Activated CD8-positive, alpha-beta memory T cell treated with anti-CD3 and anti-CD28 coated beads, Interleukin-2, amount 50 U/mL, for 1 hour (primary cell): ENCODE measurements at regions not wholly inside any gene's neighbourhood (a gene's known extent, or its start where the extent isn't known, plus 50 kb on each side); places are given as distances from the start of the nearest gene placed in this dataset.

ENCODE experiments used
- DNase-seq: peaks from one replicate; pipeline ENCODE4 v3.0.0-alpha.2; 2020; ENCODE audit errors: extremely low read depth

- DNase-seq, result no peak
These were observed 206.8 kb downstream of the LPIN1 start for GRCh38 chr2:11953258-11953657.

GRCh38 chr2:11955314-11955713 lies 208.9 kb downstream of the LPIN1 start:
- DNase-seq, result no peak

- no peak for DNase-seq
These were observed 209.5 kb downstream of the LPIN1 start for GRCh38 chr2:11955884-11956291.

DNA sequence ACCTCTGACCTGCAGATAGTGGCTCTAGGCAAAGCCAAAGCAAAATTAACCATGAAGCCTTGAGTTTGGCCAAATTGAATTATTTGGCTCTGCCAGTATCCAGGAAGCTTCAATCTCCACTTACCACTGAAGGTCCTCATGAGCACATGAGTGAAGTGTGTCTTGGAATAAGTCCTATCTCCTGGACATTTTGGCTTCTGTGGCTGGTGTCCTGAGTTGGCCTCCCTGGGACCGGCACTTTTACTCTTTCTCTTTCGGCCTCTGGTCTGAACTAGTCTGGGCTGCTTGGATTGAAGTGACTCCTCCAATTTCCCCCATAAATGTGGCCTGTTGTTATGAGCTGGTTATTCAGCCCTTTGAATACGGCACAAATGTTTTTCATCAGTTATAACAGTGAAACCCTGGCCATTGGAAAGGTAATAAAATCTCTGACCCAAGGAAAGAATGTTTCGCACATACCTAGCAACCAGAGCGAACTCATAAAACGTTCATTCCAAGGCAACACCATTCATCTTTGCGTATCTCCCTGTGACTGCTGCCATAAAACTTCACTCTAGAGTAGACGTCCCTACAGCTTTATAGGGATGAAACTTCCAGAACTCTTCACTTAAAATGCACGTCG lies 216.4 kb downstream of the LPIN1 start:
- no peak for DNase-seq

DNA sequence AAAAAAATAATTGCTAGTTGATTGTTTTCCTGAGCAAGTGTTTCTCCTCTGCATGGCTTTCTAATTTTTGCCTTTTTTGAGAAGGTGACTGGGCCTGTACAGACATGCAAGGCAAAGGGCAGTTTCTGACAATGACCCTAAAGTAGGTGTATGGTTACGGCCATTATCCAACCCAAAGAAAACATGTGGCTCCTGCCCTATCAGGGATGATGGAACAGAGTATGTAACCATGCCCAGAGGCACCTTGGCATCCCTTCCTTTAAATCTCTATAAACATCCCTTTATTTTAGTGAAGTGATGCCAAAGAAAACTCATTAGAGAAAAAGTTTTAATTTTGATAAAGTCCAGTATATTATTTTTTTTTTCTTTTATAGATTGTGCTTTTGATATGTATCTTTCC lies 217.5 kb downstream of the LPIN1 start:
- DNase-seq, result no peak

- no peak for DNase-seq
These were observed 221.6 kb downstream of the LPIN1 start for GRCh38 chr2:11967946-11968465.

GRCh38 chr2:11968521-11968920 lies 222.1 kb downstream of the LPIN1 start:
- DNase-seq, result no peak

DNA sequence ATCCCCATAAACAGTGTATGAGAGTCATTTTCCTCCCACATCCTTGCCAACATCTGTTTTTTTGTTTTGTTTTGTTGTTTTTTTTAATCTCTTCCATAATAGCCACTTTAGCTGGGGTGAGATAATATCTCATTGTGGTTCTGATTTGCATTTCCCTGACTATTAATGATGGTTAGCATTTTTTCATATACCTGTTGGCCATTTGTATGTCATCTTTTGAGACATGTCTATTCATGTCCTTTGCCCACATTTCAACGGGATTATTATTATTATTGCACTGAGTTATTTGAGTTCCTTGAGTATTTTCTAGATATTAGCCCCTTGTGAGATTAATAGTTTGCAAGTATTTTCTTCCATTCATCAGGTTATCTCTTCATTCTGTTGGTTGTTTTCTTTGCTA lies 223.3 kb downstream of the LPIN1 start:
- no peak for DNase-seq

GRCh38 chr2:11974573-11974972 lies 228.1 kb downstream of the LPIN1 start:
- DNase-seq, result no peak

GRCh38 chr2:11975373-11975772 lies 228.9 kb downstream of the LPIN1 start:
- no peak for DNase-seq

DNA sequence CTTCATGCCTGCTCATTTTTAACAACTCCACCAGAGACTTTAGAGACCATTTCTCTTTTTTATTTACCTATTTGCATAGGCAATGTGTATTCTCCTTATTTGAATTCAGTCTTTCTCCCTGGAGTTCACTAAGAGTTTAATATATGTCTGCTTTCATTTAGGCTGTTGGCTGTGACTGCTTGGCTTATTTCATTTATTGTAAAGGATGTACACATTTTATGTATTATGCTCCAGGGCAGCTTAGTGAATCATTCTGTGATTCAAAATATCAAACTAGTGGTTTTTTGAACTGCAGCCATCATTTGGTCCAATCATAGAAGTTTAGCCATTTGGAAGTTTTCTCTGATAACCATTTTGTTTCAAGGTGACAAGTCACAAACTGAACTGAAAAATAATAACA lies 229.6 kb downstream of the LPIN1 start:
- DNase-seq, result no peak

- DNase-seq, result no peak
These were observed 231.5 kb downstream of the LPIN1 start for GRCh38 chr2:11977766-11978524.

GRCh38 chr2:11980809-11981208 lies 234.4 kb downstream of the LPIN1 start:
- no peak for DNase-seq

- no peak for DNase-seq
These were observed 237.0 kb downstream of the LPIN1 start for GRCh38 chr2:11983401-11983800.

DNA sequence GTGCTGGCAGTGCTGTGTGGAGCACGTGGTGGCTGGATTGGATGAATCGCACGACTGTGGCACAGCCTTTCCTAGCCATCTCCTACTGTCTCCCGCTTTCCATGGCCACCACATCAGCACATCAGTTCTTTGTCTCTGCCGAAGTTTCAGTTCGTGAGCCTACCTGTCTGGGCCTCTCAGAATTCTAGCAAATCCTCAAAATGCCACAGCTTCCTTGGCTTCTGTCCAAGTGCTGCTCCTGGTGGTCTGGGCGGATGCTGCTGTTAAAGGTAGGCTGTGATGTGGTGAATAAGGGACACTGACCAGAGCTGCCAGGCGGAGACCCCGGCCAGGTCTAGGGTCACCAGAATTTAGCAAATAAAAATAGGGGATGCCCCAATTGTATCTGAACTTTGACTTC lies 237.4 kb downstream of the LPIN1 start:
- DNase-seq, result no peak

GRCh38 chr2:11984316-11985158 lies 238.1 kb downstream of the LPIN1 start:
- no peak for DNase-seq

GRCh38 chr2:11985817-11986566 lies 239.6 kb downstream of the LPIN1 start:
- DNase-seq, result no peak

- DNase-seq, result no peak
These were observed 240.7 kb downstream of the LPIN1 start for GRCh38 chr2:11987151-11987550.

DNA sequence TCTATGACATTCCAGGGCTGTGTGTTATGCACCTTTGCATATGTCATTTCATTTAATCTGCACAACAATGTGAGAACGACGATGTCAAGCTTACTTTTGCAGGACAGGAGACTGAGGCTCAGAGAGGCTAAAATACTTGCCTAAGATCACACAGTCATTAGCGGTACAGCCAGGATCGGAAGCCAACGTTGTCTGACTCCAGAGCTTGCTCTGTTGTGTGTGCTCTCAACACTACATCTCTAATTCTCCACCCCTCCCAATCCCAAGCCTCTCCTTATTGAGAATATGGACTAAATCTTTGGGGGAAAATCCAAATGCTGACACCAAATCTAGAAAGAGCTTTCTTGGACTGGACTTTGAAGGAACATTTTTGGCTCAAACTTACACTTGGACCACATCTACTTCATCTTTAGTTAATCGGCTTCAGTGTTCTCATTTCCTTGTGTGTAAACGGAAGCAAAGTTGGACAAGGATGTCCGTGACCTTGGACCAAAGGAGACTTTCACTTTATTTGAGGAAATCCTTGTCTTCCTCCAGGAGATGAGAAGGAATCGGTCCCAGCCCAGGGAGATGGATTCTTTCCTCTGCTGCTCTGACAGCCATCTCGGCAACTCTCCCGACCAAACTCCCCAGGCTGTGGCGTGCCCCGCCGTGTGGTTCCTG lies 242.4 kb downstream of the LPIN1 start:
- no peak for DNase-seq

DNA sequence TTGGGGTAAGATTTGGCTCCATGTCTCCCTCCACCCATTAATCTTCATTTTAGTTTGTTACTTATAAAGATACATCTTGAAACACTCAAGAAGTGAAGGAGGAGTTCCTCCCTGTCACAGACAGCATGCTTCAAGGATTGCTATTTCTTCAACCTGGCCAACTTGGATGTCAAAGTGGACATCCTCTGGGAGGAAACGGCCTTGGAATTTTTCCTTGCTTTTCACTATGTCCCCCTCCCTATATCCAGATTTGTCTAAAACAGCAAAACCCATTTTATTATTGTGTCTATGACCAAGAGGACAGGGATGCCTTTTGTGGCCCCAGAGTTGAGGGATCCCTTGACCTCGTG lies 242.9 kb downstream of the LPIN1 start:
- no peak for DNase-seq

DNA sequence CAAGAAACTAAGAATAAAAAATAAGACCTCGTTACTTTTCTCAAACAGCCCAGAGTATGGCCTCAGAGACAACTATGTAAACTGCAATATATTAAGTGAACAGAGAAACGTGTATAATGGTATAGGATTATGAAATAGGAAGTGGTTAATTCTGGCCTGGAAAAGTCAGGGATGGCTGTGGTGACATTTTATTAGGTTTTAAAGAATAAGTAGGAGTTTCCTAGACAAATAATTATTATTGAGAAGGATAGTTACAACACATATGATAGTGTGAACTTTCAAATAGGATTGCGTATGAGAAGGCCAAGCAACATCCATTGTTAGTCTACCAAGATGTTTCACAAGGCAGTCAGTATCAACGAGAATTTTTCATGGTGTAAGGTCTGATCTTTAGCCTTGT lies 244.1 kb downstream of the LPIN1 start:
- DNase-seq, result no peak
